ENCODE measurements at regions not wholly inside any gene's neighbourhood (a gene's known extent, or its start where the extent isn't known, plus 50 kb on each side); places are given as distances from the start of the nearest gene placed in this dataset.

DNA sequence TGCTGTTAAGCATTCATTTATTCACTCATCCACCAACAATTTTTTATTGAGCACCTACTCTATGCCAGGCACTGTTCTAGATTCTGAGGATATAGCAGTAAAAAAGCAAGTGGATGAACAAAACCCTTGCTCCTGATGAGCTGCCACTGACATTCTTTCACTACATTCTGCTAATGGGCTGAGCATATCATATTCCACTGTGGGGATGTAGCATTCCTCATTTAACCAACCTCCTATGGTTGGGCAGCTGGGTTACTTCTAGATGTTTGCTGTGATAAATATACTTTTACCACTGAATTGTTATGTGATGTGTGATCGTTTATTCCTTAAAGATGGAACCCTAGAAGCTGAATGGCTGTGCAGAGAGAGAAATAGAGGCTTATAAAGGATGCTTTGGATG, 176.9 kb downstream of the MN1 start:
- TF ChIP-seq GATA3 (IDR thresholded peaks at IDR 0.05; ENCODE audit: low read depth, low read length) (no peak), GATA2 (IDR thresholded peaks at IDR 0.05; ENCODE audit: low read depth, low read length) (no peak)

DNA sequence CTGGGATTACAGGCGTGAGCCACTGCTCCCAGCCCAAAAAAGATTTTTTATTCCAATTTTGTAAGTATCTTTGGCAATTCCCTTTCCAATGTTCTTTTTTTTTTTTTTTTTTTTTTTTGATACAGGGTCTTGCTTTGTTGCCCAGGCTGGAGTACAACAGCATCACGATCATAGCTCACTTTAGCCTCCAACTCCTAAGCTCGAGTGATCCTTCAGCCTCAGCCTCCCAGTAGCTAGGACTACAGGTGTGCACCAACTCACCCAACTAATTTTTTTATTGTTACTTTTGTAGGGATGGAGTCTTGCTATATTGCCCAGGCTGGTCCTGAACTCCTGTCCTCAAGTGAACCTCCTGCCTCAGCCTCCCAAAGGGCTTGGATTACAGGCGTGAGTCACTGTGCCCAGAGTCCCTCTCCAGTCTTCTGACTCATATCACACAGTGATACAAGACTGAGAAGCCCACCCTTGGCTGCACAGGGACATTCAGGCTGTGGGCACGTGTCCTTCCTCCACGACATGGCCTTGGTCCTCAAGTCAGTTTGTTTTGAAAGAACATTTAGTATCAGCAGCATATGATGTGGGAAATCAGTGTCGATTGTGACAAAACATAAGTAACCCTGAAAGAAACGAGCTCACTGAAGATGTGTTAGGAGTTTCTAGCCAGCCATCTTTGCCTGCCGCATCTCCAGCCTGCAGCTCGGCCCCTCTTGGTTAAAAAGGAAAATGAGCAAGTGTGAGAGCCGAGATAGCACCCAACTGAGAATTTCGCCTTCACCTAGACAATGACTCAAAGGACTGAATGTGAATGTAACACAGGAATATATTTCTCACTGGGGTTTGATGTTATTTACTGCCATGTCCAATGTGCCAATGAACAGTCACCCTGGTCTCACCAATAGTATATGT, 175.5 kb downstream of the MN1 start:
- TF ChIP-seq GATA2 (IDR thresholded peaks at IDR 0.05; ENCODE audit: low read depth, low read length), result no peak
- no peak for TF ChIP-seq GATA3 (IDR thresholded peaks at IDR 0.05; ENCODE audit: low read depth, low read length)

DNA sequence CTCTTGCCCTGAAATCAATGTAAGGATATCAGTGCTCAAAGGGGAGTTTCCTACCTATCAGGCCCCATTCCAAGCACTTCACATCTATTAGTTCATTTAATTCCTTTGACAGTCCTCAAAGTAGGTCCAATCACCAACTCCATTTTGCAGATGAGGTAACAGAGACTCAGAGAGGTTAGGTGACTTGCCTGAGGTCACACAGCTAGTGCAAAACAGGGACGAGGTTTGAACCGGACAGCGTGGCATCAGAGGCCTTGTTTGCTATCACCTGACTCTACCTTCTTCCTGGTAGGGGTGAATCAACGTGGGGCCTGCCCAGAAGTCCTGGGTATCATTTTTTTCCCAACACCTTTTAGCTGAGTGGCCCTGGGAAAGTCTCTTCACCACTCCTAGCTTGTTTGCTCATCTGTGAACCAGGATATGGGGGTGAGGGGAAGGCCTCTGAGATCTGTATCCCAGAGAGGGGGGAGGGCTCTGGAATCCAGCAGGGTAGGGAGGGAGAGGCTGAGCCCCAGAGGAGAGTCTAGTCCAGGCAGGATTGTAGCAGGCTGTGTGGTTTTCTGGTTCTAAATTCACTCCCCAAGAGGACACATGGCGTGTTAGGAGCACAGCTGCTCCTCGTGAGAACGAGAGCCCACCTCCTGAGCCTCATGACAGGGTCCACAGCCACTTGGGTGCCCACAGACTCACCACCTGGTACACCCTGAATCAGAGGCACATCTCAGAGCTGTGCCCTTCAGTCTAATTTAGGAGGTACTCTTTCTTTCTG, 174.7 kb downstream of the MN1 start:
- TF ChIP-seq GATA2 (IDR thresholded peaks at IDR 0.05; ENCODE audit: low read depth, low read length) (no peak), GATA3 (IDR thresholded peaks at IDR 0.05; ENCODE audit: low read depth, low read length) (no peak)

DNA sequence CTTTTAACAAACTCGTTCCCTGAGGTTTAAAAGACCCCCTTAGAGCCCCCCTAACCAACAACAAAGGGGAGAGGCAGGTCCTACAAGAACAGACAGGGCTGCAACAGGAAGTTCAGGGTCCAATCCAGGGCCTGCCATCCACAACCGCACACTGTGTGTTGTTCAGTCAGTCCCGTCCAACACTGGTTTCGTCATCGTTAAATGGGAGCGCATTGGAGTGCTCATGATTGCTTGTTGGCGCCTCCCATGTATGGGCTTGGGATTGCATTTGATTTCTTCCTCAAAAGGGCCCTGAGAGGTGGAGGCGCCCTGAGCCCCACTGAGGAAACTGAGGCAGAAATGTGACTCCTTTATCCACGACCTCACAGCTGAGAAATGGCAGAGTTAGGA, 174.1 kb downstream of the MN1 start:
- TF ChIP-seq GATA2 (IDR thresholded peaks at IDR 0.05; ENCODE audit: low read depth, low read length), result no peak
- no peak for TF ChIP-seq GATA3 (IDR thresholded peaks at IDR 0.05; ENCODE audit: low read depth, low read length)

DNA sequence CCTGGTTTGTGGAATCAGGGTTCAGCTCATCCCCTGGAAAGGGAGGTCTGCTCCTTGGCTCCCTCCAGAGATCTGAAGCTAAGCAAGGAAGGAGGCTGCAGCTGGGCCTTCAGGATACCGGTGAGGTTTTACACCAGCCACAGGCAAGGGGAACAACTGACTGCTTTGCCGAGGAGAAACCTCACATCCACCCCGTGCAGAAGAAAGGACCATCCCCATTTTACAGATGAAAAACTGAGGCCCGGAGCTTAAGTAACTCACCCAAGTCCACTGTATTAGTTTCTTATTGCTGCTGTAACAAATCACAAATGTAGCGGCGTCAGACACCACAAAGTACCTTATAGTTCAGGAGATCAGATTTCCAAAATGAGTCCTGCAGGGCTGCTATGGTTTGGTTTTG, 173.7 kb downstream of the MN1 start:
- TF ChIP-seq GATA2 (IDR thresholded peaks at IDR 0.05; ENCODE audit: low read depth, low read length) (no peak), GATA3 (IDR thresholded peaks at IDR 0.05; ENCODE audit: low read depth, low read length) (no peak)

DNA sequence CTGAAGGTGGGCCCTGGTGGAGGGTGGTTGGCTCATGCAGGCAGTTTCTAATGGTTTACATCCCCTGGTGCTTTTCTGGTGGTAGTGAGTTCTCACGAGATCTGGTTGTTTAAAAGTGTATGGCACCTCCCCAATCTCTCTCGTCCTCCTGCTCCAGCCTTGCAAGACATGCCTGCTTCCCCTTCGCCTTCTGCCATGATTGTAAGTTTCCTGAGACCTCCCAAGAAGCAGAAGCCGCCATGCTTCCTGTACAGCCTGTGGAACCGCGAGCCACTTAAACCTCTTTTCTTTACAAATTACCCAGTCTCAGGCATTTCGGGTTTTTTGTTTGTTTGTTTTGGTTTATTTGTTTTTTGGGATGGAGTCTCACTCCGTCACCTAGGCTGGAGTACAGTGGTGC, 173.2 kb downstream of the MN1 start:
- TF ChIP-seq GATA2 (IDR thresholded peaks at IDR 0.05; ENCODE audit: low read depth, low read length), result no peak
- TF ChIP-seq GATA3 (IDR thresholded peaks at IDR 0.05; ENCODE audit: low read depth, low read length), result no peak

DNA sequence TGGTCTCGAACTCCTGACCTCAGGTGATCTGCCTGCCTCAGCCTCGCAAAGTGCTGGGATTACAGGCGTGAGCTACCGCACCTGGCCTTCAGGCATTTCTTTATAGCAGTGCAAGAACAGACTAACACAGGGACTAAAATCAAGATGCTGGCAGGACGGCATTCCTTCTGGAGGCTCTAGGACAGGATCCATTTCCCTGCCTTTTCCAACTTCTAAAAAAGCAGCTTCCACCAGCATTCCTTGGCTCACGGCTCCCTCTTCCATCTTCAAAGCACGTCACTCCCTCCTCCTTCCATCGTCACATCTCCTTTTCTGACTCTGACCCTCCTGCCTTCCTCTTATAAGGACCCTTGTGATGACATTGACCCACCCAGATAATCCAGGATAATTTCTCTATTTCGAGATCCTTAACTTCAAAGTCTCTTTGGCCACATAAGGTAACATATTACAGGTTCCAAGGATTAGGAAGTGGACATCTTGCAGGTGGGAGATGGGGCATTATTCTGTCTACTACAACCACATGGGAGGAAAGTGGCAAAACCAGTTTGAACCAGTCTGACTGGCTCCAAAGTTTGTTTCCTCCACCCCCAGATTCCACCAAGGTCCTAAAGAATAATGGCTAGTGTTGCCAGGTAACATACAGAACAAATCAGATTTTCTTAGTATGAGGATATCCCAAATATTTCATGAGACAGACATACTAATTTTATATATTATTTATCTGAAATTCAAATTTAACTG, 172.5 kb downstream of the MN1 start:
- TF ChIP-seq GATA2 (IDR thresholded peaks at IDR 0.05; ENCODE audit: low read depth, low read length) (no peak), GATA3 (IDR thresholded peaks at IDR 0.05; ENCODE audit: low read depth, low read length) (no peak)

DNA sequence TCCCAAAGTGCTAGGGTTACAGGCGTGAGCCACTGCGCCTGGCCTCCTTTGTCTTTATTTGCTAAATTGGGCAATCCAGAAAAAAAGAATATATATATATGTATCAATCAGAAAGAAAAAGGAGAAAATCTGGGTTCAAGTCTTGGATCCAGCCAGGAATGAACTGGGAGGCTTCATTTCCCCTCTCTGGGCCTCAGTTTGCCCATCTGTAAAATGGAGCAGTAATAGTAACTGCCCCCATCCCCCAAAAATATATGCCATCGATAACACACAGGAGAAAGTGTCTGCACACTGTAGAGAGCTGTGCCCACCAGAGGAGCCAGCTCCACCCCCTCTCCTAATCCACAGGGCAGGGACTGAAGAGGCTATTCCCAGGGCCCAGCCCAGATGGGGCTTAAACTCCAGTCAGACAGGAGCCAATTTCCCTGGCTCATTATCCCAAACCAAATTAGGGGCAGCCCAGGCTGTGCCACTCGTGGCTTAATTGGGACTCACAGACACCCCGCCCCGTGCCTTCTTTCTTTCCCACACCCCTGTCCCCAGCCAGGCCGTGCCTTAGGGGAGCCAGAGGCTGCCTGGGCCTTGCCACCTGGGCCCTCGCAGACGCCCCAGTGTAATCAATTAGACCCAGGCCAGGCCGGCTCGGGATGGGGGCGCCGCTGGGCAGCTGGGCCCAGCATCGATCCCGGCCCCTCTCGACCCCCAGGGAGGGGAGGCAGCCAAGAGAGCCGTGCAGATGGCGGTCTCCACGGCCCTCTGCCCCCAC, 171.5 kb downstream of the MN1 start:
- no peak for TF ChIP-seq GATA3 (IDR thresholded peaks at IDR 0.05; ENCODE audit: low read depth, low read length)
- TF ChIP-seq GATA2 (IDR thresholded peaks at IDR 0.05; ENCODE audit: low read depth, low read length), result no peak

DNA sequence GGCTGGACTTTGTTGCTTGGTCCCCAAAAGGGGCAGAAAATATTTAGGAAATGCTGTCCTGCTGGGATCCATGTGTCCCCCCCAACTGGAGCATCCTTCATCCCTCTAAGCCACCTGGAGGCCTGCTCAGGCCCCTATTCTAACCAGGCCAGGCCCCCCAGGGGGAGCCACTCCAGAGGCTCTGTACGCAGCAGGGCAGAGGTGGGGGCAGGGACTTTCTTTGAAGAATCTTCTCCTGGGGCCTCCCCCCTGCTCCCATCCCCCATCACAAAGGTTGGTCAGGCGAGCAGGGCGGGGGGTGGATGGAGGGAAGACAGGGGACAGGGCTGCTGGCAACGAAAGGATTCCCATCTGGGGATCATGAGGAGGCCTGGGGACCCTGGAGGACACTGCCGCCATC, 170.8 kb downstream of the MN1 start:
- TF ChIP-seq GATA2 (IDR thresholded peaks at IDR 0.05; ENCODE audit: low read depth, low read length), result no peak
- TF ChIP-seq GATA3 (IDR thresholded peaks at IDR 0.05; ENCODE audit: low read depth, low read length), result no peak

DNA sequence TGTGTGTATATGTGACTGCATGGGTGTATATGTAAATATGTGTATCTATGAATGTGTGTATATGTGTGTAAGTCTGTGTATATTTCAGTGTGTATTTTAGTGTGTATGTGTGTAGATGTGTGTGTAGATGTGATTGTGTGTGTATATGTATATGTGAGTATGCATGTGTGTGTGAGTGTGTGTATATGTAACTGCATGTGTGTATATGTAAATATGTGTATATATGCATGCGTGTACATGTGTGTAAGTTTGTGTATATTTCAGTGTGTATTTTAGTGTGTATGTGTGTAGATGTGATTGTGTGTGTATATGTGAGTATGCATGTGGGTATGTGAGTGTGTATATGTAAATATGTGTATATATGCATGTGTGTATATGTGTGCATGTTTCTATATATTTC, 169.9 kb downstream of the MN1 start:
- TF ChIP-seq GATA2 (IDR thresholded peaks at IDR 0.05; ENCODE audit: low read depth, low read length) (no peak), GATA3 (IDR thresholded peaks at IDR 0.05; ENCODE audit: low read depth, low read length) (no peak)

DNA sequence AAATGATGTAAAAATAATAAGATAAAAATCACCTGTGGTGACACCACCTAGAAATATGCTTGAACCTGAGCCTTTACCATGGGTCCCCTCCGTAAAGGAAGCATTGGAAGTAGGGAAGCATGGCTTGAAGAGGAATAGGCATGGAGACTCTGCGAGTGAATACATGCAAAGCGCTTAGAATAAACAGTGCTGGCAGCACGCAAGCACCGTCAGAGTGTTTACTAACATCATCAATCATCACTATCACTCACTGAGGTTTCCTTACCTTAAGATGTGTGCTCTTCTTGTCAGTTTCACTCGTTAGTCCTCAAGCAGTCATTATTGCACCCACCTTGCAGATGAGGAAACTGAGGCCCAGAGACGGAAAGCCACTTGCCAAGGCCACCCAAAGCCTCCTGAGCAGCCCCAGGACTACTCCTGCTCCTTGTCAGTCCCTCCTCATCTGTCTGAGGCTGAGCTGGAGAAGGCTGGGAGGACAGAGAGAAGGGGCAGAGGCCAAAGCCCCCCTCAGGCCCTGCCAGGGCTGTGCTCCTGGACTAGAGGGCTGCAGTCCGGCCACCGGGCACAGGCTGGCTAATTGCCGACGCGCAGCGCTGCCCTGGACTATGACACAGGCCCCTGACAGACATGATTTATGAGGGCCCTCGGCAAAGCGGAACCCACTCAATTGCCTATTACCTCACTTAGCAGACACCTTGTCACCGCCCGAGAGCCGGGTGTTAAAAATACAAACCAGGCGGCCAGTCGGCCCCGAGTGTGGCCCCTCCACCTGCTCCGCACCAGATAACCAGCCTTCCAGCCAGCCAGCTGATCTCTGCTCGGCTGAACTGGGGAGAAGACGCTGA, 168.9 kb downstream of the MN1 start:
- TF ChIP-seq GATA3 (IDR thresholded peaks at IDR 0.05; ENCODE audit: low read depth, low read length) (no peak), GATA2 (IDR thresholded peaks at IDR 0.05; ENCODE audit: low read depth, low read length) (peak; percentile 70)

DNA sequence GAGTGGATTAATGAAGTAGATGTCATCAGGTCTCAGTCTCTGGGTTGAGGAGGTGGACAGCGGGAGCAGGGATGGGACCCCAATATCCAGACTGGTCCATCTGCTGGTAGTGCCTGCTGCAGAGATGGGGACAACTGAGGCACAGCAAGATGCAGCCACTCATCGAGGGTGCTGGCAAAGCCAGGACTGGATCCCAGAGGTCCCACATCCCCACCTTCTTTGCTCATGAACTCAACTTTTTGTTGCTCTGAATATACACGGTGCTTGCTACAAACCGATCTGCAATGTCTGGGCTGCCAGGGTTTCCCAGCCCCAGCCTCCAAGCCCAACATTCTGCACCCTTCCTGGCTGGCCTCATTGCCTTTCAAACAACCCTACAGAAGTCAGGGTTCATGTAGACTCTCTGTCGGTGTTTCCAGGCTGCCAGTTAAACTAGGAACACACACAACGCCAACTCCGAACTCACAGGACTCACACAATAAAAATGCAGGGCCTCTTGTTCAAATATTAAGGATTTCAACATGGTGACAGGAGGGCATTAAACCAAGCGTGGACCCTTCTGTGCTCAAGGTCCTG, 168.2 kb downstream of the MN1 start:
- TF ChIP-seq GATA2 (IDR thresholded peaks at IDR 0.05; ENCODE audit: low read depth, low read length) (no peak), GATA3 (IDR thresholded peaks at IDR 0.05; ENCODE audit: low read depth, low read length) (no peak)
